H4 (cell line): ENCODE measurements at regions not wholly inside any gene's neighbourhood (a gene's known extent, or its start where the extent isn't known, plus 50 kb on each side); places are given as distances from the start of the nearest gene placed in this dataset.

Experiments
- DNase-seq: peaks from one replicate; pipeline ENCODE4 v3.0.0-alpha.2; 2015; ENCODE audit warnings: low spot score

DNA sequence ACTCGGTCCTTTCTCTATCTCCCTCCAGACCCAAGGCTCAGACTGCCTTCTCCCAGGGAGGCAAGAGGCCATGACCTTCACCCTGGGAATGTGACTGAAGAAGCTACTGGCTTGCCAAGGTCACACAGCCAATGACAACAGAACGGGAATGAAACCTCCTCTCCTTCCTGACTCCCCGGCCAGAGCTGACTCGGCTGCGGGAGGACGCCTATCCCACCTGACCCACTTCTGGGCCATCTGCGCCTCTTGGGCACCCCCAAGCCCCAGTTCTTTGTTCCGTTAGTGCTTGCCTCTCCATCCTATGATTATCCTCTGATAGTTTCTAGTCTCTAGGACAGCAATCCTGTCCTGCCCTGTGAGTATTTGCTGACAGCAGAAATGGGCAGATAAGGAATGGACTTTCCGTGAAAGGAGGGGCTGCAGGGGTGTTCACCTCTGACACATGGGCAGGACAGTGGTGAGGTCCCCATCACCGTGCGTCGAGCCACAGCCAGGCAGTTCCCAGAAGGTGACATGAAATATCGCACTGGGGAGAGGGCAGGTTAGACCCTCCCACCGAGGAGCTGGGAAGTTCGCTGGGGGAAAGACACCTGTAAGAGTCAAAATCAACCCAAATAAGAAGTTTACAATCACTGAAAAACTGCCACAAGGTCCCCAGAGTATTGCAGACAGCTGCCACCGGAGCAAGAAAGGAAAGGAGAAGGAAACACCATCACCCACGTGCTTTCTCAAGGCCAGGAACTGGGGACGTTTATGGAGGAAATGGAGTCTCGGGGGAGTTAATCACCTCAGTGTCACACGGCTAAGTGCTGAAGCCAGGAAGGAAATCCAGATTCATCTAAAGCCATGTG, 63.0 kb downstream of the INSIG1 start:
- DNase-seq: no peak

- DNase-seq: no peak
These were observed 63.6 kb downstream of the INSIG1 start for GRCh38 chr7:155361346-155361680.

- no peak for DNase-seq
These were observed 64.3 kb downstream of the INSIG1 start for GRCh38 chr7:155361947-155362346.

DNA sequence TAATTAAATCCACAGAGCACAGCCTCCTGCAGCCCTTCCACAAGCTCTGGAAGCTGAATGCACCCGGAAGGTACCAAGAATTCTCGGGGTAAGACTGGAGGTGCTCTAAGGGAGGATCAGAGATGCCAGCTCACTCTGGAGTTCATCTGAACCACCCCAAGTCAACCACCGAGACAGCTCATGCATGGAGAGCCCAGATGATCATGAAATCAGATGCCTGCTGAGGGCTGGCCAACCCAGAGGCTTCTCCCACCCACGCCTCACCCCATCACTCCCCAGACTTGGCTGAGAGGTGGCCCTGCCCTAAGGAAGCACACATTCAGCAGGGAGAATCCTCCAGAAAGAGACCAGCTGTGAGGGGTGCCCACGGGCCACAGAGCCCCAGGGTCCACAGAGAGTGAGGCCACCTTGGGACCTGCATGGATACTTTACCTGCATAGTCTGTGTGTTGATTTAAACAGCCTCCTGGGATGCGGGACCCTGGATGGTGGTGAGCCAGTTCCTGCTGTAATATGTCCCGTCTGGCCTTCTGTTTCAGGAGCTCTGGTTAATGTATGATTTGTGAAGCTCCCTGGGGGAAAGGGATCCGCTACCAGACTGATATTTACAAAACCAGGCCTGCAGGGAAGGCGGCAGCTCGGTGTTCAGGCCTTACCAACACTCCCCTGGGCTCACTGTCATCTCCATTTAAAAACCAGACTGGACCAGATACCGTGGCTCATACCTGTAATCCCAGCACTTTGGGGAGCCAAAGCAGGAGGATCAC, 64.9 kb downstream of the INSIG1 start:
- no peak for DNase-seq

GRCh38 chr7:155363146-155363539, 65.5 kb downstream of the INSIG1 start:
- no peak for DNase-seq

DNA sequence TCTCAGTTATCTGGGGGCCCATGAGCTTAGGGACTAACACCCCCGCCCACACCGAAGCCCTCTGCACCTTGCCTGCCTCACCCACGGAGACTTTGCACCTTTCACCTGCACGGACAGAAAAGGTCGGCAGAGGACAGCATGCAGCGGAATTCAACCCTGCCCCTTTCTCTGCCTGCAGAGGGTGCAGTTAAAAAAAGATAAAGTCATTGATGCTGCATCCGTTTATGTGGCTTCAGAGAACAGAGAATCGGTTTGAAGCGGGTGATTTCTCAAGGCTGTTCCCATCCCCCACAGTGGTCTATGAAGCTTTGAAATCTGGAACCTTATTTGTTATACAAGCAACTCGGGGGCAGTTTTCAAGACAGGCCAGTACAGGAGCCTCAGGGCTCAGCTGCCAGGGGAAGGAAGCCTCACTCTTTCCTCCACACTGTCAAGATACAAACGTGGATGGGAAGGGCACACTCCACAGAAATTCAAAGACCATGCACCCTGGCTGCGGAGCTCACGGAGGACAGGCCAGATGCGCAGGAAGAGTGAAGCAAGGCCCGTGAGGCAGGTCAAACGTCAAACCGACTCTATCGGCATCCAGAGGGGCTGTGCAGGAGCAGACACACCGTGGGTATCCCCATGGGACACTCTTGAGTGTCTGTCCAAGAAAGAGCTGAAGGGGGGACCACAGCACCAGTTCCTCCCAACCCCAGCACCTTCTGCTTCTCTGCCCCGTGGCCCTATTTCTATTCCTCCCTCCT, 66.3 kb downstream of the INSIG1 start:
- DNase-seq: no peak

- no peak for DNase-seq
These were observed 67.6 kb downstream of the INSIG1 start for GRCh38 chr7:155365146-155365874.

DNA sequence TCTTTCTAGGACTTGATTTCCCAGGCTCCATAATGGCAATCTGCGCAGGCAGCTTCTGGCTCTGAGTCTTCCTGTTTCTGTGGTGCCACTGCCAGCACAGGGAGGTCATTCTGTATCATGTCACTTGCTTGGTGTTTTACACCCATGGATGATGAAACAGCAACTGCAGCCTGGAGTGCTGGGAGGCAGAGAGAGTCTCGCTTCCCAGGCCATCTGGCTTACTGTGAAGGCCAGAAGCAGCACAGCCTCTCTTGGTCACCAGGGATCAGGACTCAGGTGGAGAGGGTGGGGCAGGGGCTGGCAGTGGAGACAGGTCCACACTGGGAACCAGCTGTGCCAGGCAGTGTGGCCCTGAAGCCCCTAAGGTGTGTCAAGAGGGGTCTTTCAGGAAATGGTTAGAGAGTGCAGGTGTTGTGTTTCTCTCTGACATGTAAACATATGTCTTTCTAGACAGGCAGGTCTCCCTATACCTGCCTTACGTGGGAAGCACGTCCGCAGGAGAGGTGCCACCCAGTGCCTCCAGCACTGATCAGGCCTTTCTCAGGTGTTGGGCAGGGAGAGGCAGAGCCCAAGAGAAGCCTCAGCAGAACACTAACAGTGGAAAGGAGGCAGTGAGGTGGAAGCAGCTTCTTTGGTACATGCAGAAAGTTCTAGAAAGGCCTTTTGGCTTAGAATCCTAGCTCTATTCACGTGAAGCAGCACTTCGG, 71.4 kb downstream of the INSIG1 start:
- no peak for DNase-seq

GRCh38 chr7:155369766-155370165, 72.1 kb downstream of the INSIG1 start:
- no peak for DNase-seq

- no peak for DNase-seq
These were observed 73.7 kb downstream of the INSIG1 start for GRCh38 chr7:155371331-155371883.

DNA sequence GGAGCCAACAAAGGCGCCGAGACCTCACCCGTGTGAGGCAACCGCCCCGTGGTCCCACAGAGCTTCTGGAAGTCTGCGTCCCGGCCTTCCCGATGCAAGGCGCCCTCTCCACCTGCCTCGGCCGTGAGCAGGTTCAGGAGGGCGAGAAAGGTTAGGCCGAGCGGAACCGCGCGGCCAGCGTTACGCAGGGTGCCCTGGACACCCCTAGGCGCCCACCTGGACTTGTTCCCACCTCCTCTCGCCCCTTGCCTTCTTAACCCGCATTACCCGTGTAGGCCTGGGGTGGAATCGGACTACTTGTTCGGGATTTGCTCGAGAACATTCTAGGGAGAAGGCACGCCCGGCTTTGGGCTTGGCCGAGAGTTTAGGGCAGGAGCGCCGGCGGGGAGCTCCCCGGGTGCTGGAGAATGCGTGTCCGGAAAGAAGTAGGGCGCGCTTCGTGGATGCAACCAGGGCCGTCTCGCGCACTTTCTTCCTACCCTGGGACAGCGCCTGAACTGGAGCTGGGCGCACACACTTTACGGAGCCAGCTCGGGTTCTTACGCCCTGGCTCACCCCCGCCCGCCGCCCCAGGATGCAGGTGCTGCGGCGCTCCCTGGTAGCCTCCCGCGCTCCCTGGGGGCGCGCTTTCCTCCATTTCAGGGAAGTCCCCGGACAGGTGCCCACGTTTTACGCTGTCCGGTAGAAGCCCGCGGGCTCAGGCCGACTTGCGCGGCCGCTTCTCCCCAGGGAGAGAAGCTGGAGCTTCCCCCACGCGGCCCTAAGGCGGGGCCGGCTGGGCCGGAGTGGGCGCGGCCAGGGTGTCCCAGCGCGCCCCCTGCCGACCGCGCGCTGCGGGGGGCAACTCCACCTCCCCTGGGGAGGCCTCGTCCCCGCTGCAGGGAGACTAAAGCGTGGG, 74.5 kb downstream of the INSIG1 start:
- no peak for DNase-seq

DNA sequence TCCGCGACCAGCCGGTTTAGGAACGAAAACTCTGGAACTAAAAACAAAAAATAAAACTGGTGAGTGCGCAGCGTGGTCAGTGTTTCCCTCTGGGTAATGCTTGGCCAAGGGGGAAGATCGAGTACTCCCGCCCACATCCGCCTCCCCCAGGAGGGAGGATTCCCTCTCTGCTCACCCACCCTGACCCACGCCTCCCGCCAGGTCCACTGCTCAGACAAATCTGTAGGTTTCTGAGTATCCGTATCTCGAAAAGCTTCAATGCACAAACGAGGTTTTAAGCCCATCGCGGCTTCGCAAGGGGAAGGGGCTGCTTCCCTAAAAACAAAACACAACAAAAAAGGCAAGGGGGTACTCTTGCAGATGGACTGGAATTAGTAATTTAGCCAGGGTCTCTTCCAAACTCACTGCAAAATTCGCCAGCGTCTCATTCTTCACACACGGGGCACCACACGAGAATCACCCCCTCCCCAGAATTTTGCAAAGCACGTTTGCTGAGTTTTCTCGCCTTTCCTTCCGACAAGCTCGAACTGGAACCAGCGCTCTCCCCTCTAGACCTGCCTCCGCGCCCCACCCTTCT, 75.2 kb downstream of the INSIG1 start:
- no peak for DNase-seq

DNA sequence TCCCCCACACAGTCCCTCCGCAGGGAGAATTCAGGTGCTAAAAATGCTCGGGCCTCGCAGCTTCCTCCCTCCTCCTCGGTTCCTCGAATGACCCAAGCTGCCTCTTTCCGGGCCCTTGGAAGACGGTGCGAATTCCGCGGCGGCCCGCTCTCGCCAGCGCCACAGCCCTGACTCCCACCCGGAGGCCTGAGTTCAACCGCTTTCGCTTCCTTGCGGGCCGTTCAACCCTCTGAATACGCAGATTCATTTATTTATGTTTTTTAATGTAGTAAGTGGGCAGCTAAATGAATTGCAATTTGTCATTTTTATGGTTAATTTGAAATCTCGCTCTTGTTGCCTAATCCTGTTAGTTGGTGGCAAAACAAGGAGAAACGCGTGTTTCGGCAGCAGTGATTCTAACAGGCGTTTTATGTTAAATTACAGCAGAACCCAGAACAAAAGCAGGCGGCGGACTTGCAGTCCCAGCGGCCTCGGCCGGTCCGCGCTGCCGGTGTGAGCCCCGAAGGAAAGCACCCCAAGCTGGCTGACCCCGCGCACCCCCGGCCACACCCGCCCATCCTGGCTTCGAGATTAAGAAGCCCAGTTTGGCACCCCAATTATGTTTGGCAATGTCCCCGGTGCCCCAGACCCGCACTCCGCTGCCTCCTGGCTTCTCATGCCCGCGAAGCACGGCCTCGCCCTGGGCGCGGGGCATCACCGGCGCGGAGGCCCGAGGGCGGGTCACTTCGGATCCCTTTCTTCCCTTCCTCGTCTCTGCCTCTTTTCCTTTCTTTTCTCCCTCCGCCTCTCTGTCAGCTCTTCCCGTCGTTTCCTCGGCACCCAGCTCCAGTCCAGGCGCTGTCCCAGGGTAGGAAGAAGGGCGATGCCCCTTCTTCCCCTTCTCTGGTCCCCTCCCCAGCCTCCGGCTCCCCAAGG, 75.9 kb downstream of the INSIG1 start:
- DNase-seq: no peak

DNA sequence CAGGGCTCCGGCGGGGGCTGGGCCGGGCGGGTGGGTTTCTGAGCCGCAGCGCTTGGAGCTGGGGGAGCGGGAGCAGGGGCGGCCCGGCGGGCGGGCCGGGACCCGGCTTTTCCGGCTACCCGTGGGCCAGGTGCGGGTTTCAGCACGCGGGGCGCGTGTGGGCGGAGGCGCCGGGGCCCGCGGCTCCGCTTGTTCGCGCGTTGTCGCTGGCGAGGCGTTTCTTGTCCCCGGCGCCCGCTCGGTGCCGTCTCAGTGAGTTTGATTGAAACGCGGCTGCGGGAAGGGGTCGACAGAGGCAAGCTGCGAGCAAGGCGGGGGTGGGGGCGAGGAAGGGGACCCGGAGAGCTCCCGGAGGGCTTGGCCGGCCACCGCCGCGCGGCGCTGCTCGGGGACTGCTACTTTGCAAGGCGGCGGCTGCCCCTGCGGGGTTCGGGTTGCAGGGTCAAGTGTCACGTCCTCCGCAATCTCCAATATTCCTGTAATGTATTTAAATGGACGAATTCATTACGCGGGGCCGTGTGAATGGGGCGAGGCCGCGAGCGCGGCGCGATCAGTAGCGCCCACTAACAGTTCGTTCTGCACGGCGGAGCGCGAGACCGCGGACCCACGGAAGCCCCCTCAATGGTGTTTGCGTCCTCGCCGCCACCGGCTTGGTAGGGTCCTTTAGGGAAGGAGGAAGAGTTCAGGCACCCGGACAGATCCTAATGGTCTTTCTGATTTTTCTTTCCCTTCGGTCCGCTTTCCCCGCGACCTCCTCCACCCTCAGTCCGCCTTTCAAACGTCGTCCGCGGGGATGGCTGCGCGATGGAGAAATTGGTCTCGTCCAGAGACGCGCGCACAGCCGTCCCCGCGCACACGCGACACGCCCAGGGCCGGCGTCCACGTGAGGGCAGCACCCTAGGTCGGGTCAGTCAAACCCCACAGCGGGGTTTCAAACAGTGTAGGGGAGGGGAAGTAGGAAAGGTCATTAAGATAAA, 76.9 kb downstream of the INSIG1 start:
- no peak for DNase-seq

- peak; percentile 58 for DNase-seq
These were observed 77.9 kb downstream of the INSIG1 start for GRCh38 chr7:155375337-155376277.
